NB4 (cell line): ENCODE measurements at regions not wholly inside any gene's neighbourhood (a gene's known extent, or its start where the extent isn't known, plus 50 kb on each side); places are given as distances from the start of the nearest gene placed in this dataset.

Experiments
- DNase-seq: peaks from one replicate; pipeline ENCODE4 v3.0.0; 2010; ENCODE audit warnings: low read depth
- H3K4me3 ChIP-seq: one replicate; pipeline ENCODE4 v1.5.1; 2011; ENCODE audit warnings: mild to moderate bottlenecking, low read depth, low read length, moderate library complexity
- MYC ChIP-seq: IDR thresholded peaks from 2 replicates; pipeline ENCODE4 v1.6.1; 2011; ENCODE audit warnings: low read depth, low read length
- POLR2A ChIP-seq: IDR thresholded peaks from 2 replicates; pipeline ENCODE4 v1.6.1; 2011; ENCODE audit warnings: mild to moderate bottlenecking; ENCODE audit not compliant: insufficient read length; ENCODE audit errors: extremely low read depth
- TF ChIP-seq, protein P1 (sequence below): IDR thresholded peaks from one replicate; pipeline ENCODE4 v1.5.1; 2012; ENCODE audit warnings: low read depth, low read length
- TF ChIP-seq, protein P2 (sequence below): IDR thresholded peaks from 2 replicates; pipeline ENCODE4 v1.6.1; 2011; ENCODE audit warnings: low read depth, low read length

DNA sequence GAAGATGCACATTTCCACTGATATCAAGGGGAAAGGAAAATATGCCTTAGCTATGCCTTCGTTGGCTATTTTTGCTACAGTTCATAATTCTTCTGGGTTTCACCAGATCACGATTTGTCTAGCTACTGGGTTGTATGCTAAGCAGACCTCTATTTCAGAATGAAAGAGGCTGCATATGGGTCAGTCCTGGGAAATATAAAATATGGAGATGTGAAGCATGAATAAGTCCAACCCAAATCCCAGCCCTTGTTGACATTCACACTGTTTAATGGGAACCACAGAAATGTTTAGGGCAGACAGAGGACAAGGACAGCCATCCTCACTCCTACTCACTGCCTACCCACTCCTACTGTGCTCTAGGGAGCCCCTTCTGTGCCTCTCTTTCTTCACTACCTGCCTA lies 343.2 kb upstream of the CAMK1G start:
- no peak overlapping the region for H3K4me3 ChIP-seq
- TF ChIP-seq, protein P1, sequence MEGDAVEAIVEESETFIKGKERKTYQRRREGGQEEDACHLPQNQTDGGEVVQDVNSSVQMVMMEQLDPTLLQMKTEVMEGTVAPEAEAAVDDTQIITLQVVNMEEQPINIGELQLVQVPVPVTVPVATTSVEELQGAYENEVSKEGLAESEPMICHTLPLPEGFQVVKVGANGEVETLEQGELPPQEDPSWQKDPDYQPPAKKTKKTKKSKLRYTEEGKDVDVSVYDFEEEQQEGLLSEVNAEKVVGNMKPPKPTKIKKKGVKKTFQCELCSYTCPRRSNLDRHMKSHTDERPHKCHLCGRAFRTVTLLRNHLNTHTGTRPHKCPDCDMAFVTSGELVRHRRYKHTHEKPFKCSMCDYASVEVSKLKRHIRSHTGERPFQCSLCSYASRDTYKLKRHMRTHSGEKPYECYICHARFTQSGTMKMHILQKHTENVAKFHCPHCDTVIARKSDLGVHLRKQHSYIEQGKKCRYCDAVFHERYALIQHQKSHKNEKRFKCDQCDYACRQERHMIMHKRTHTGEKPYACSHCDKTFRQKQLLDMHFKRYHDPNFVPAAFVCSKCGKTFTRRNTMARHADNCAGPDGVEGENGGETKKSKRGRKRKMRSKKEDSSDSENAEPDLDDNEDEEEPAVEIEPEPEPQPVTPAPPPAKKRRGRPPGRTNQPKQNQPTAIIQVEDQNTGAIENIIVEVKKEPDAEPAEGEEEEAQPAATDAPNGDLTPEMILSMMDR = no peak
- TF ChIP-seq MYC = no peak
- TF ChIP-seq POLR2A = no peak
- TF ChIP-seq, protein P2, sequence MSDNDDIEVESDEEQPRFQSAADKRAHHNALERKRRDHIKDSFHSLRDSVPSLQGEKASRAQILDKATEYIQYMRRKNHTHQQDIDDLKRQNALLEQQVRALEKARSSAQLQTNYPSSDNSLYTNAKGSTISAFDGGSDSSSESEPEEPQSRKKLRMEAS = no peak
- no peak for DNase-seq

DNA sequence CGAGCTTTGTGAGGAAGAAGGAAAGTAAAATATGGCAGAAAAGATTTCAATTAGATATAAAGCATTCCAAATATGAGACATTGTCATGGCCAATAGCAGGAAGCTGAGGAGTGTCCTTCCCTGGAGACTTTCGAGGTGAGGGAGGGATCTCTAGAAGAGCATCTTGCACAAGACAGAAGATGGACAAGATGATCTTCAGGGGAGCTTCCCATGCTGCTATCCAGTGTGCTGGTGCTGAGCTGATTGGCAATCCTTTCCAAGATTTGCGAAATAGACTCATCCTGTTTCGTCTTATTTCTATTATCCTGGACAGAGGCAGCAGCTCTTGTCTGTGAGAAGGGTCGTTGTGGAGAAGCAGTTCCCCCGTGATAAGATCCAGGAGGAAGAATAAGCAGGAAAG lies 342.0 kb upstream of the CAMK1G start:
- TF ChIP-seq, protein P2 = no peak
- TF ChIP-seq, protein P1 = no peak
- TF ChIP-seq POLR2A (no peak), MYC (no peak)
- DNase-seq = no peak

DNA sequence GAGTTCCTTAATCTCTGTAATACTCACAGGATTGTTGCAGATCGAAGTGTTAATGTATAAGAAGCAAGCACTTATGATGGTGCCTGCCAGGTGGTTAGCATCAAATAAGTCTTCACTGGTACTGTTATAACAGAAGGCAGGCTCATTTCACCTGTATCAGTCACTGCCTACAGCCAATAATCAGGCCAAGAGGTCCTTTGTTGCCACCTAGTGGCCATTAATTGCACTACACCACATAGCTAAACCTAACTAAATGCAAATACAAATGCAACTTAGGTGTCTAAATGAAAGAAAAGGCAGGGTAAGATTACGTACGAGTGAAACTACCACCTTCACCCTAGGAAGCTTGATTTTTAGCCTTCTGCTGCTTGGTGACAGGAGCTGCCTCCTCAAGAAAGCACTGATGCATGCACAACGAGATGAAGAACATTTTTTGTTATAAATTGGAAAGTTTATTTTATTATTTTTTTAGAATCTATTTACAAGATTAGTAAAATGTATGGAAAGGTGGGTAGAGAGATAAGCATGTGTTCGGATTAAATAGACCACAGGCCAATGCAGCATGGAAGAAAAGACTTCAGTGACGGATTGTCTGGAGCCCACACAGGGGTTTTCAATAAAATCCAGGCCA lies 334.8 kb upstream of the CAMK1G start:
- peak; percentile 62 for DNase-seq
- TF ChIP-seq, protein P1 = peak; percentile 63
- TF ChIP-seq MYC = no peak
- TF ChIP-seq, protein P2 = no peak
- no peak for TF ChIP-seq POLR2A
- no peak overlapping the region for H3K4me3 ChIP-seq

More for the DNA sequence above, 342.0 kb upstream of the CAMK1G start:
- H3K4me3 ChIP-seq = no peak overlapping the region

DNA sequence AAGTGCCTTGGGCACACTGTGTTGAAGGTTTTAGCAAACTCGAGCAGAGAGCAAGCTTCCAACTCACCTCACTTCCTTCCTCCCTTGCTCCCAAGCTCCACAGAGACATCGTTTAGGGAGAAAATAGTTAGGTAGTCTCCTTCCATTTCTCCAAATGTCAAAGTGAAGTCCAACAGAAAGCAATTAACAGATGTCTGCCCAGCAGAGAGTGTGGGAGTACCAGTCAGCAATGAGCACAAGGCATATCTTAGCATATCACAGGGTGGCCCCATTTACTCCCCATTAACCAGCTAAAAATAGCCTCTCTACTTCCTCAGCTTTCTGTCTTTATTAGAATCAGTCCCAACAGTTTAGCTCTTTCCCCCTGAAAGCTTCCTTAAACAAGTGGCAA lies 334.2 kb upstream of the CAMK1G start:
- DNase-seq = peak; percentile 15
- TF ChIP-seq, protein P1 = no peak
- TF ChIP-seq MYC (no peak), POLR2A (no peak)
- TF ChIP-seq, protein P2 = no peak
- H3K4me3 ChIP-seq = no peak overlapping the region

DNA sequence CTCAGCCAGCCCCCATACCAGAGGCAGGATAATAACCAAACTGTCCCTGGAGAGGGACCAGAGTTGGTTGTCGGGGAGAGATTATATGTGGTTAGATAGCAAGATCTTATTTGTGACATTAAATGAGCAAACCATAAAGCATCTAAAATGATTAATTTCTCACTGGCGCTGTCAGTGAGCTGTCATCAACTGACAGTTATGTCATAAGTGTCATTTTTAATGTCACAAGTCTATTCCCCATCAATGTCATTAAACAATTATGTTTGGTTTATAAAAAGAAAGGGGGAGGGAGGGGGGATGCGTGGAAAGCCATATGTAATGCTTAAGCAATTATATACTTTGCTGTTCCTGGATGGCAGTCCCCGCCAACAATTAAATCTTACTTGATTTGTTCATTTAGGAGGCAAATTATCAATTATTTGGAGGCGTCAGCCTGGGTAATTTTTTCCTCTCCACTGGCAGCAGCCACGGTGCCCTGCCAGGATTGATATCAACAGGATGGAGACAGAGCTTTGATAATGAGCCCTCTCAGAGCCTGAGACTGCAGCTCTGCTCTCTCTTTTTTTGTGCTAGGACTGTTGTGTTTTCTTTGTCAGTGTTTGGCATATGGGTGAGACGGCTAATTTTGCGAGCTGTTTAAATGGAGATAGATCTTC lies 333.6 kb upstream of the CAMK1G start:
- no peak overlapping the region for H3K4me3 ChIP-seq
- TF ChIP-seq, protein P2 = no peak
- TF ChIP-seq MYC = no peak
- no peak for TF ChIP-seq POLR2A
- TF ChIP-seq, protein P1 = no peak
- no peak for DNase-seq
